Immature natural killer cell (primary cell): ENCODE measurements at regions not wholly inside any gene's neighbourhood (a gene's known extent, or its start where the extent isn't known, plus 50 kb on each side); places are given as distances from the start of the nearest gene placed in this dataset.

Experiments used
- DNase-seq, 3 donors: peaks; one replicate each; pipeline ENCODE4 v3.0.0; 2022; ENCODE audit warnings: mixed read lengths in 1 of 3
- H3K27ac Mint-ChIP-seq, 6 donors: one replicate each; pipeline ENCODE4 v1.8.0; 2020; ENCODE audit warnings: mixed read lengths in 6 of 6, mild to moderate bottlenecking in 5 of 6, inconsistent platforms in 4 of 6, moderate library complexity in 3 of 6
- H3K27me3 Mint-ChIP-seq, 3 donors: one replicate each; pipeline ENCODE4 v1.8.0; 2020 to 2021; ENCODE audit warnings: low read depth in 3 of 3, mild to moderate bottlenecking in 3 of 3, mixed read lengths in 3 of 3, moderate library complexity in 3 of 3, inconsistent platforms in 1 of 3
- H3K36me3 Mint-ChIP-seq, 3 donors: one replicate each; pipeline ENCODE4 v1.8.0; 2020; ENCODE audit warnings: mixed read lengths in 3 of 3, inconsistent platforms in 2 of 3, mild to moderate bottlenecking in 2 of 3
- H3K4me1 Mint-ChIP-seq, 2 donors: one replicate each; pipeline ENCODE4 v1.8.0; 2020; ENCODE audit warnings: inconsistent platforms in 2 of 2, mild to moderate bottlenecking in 2 of 2, mixed read lengths in 2 of 2, moderate library complexity in 1 of 2
- H3K4me3 Mint-ChIP-seq, 5 donors: one replicate each; pipeline ENCODE4 v1.8.0; 2020; ENCODE audit warnings: mild to moderate bottlenecking in 5 of 5, mixed read lengths in 5 of 5, inconsistent platforms in 3 of 5, moderate library complexity in 3 of 5
- H3K9me3 Mint-ChIP-seq, 6 donors: one replicate each; pipeline ENCODE4 v1.8.0; 2020; ENCODE audit warnings: mild to moderate bottlenecking in 6 of 6, mixed read lengths in 6 of 6, inconsistent platforms in 4 of 6, moderate library complexity in 3 of 6

GRCh38 chr5:60149081-60149480 is 255.6 kb upstream of the PDE4D start:
- Mint-ChIP-seq H3K9me3 (peaks cover 2 to 40% (median 7%) of the 10 kb centered on the region in 6 donors), H3K4me1 (no peaks in the 10 kb centered on the region), H3K27me3 (no peaks in the 10 kb centered on the region), H3K4me3 (no peak overlapping the region), H3K36me3 (no peaks in the 10 kb centered on the region), H3K27ac (no peak overlapping the region)
- no peak for DNase-seq

- peaks cover under 1 to 38% (median 7%) of the 10 kb centered on the region in 6 donors for H3K9me3 Mint-ChIP-seq
- H3K36me3 Mint-ChIP-seq: no peaks in the 10 kb centered on the region
- H3K27me3 Mint-ChIP-seq: no peaks in the 10 kb centered on the region
- H3K4me3 Mint-ChIP-seq: no peak overlapping the region
- H3K27ac Mint-ChIP-seq: no peak overlapping the region
- DNase-seq: no peak
- H3K4me1 Mint-ChIP-seq: no peaks in the 10 kb centered on the region
Measured at GRCh38 chr5:60148366-60148765, 254.8 kb upstream of the PDE4D start.

- Mint-ChIP-seq H3K4me1 (no peaks in the 10 kb centered on the region), H3K9me3 (peaks cover 0 to 36% (median 6%) of the 10 kb centered on the region in 6 donors), H3K27ac (no peak overlapping the region), H3K4me3 (no peak overlapping the region), H3K27me3 (no peaks in the 10 kb centered on the region), H3K36me3 (no peaks in the 10 kb centered on the region)
- DNase-seq: no peak
Measured at GRCh38 chr5:60147791-60148190, 254.3 kb upstream of the PDE4D start.

GRCh38 chr5:60143942-60144549 is 250.5 kb upstream of the PDE4D start:
- Mint-ChIP-seq H3K36me3 (no peaks in the 10 kb centered on the region), H3K4me3 (no peak overlapping the region), H3K27me3 (no peaks in the 10 kb centered on the region), H3K4me1 (no peaks in the 10 kb centered on the region), H3K9me3 (peaks cover 0 to 23% (median 7%) of the 10 kb centered on the region in 6 donors), H3K27ac (no peak overlapping the region)
- DNase-seq: no peak

GRCh38 chr5:60141119-60141518 is 247.6 kb upstream of the PDE4D start:
- Mint-ChIP-seq H3K27ac (no peak overlapping the region), H3K27me3 (no peaks in the 10 kb centered on the region), H3K4me3 (no peak overlapping the region), H3K4me1 (no peaks in the 10 kb centered on the region), H3K36me3 (no peaks in the 10 kb centered on the region), H3K9me3 (peaks cover 2 to 23% (median 11%) of the 10 kb centered on the region in 6 donors)
- DNase-seq: no peak

GRCh38 chr5:60136841-60137240 is 243.3 kb upstream of the PDE4D start:
- DNase-seq: no peak
- H3K27me3 Mint-ChIP-seq: peaks cover 0 to 1% (median 0%) of the 10 kb centered on the region in 3 donors
- no peaks in the 10 kb centered on the region for H3K4me1 Mint-ChIP-seq
- no peaks in the 10 kb centered on the region for H3K36me3 Mint-ChIP-seq
- peaks cover 2 to 20% (median 11%) of the 10 kb centered on the region in 6 donors for H3K9me3 Mint-ChIP-seq
- no peak overlapping the region for H3K27ac Mint-ChIP-seq
- no peak overlapping the region for H3K4me3 Mint-ChIP-seq

- Mint-ChIP-seq H3K9me3 (peaks cover 0 to 22% (median 10%) of the 10 kb centered on the region in 6 donors), H3K4me3 (no peak overlapping the region), H3K27me3 (peaks cover 0 to 3% (median 0%) of the 10 kb centered on the region in 3 donors)
Measured at GRCh38 chr5:60131504-60131903, 238.0 kb upstream of the PDE4D start.

GRCh38 chr5:60125636-60126035 is 232.1 kb upstream of the PDE4D start:
- Mint-ChIP-seq H3K4me1 (no peaks in the 10 kb centered on the region), H3K27me3 (peaks cover 0 to 3% (median 0%) of the 10 kb centered on the region in 3 donors), H3K4me3 (no peak overlapping the region), H3K36me3 (no peaks in the 10 kb centered on the region), H3K9me3 (peaks cover 2 to 20% (median 9%) of the 10 kb centered on the region in 6 donors), H3K27ac (no peak overlapping the region)
- DNase-seq: no peak

More at GRCh38 chr5:60131504-60131903, 238.0 kb upstream of the PDE4D start:
- no peaks in the 10 kb centered on the region for H3K4me1 Mint-ChIP-seq
- H3K27ac Mint-ChIP-seq: no peak overlapping the region
- no peaks in the 10 kb centered on the region for H3K36me3 Mint-ChIP-seq
- DNase-seq: no peak

- Mint-ChIP-seq H3K27me3 (no peaks in the 10 kb centered on the region), H3K4me3 (no peak overlapping the region), H3K36me3 (peaks cover 0 to 3% (median 3%) of the 10 kb centered on the region in 3 donors), H3K4me1 (no peaks in the 10 kb centered on the region), H3K27ac (no peak overlapping the region), H3K9me3 (peaks cover 8 to 43% (median 21%) of the 10 kb centered on the region in 6 donors)
- DNase-seq: no peak
Measured at GRCh38 chr5:60102961-60103693, 209.6 kb upstream of the PDE4D start.

- Mint-ChIP-seq H3K4me3 (no peak overlapping the region), H3K4me1 (no peaks in the 10 kb centered on the region), H3K9me3 (peaks cover 5 to 43% (median 18%) of the 10 kb centered on the region in 6 donors), H3K27ac (no peak overlapping the region), H3K36me3 (peaks cover 0 to 3% (median 3%) of the 10 kb centered on the region in 3 donors), H3K27me3 (no peaks in the 10 kb centered on the region)
- no peak for DNase-seq
Measured at GRCh38 chr5:60101573-60101972, 208.0 kb upstream of the PDE4D start.

GRCh38 chr5:60092671-60093422 is 199.3 kb upstream of the PDE4D start:
- no peaks in the 10 kb centered on the region for H3K4me1 Mint-ChIP-seq
- no peak for DNase-seq
- no peak overlapping the region for H3K4me3 Mint-ChIP-seq
- peaks cover 2 to 30% (median 23%) of the 10 kb centered on the region in 6 donors for H3K9me3 Mint-ChIP-seq
- H3K36me3 Mint-ChIP-seq: no peaks in the 10 kb centered on the region
- peaks cover 0 to 2% (median 0%) of the 10 kb centered on the region in 3 donors for H3K27me3 Mint-ChIP-seq
- no peak overlapping the region for H3K27ac Mint-ChIP-seq

GRCh38 chr5:60086583-60086982 is 193.1 kb upstream of the PDE4D start:
- Mint-ChIP-seq H3K4me1 (no peaks in the 10 kb centered on the region), H3K9me3 (peaks cover 4 to 75% (median 39%) of the 10 kb centered on the region in 6 donors)
- DNase-seq: no peak

GRCh38 chr5:60084226-60084625 is 190.7 kb upstream of the PDE4D start:
- no peak for DNase-seq
- Mint-ChIP-seq H3K27me3 (no peaks in the 10 kb centered on the region), H3K4me1 (no peaks in the 10 kb centered on the region), H3K36me3 (peaks cover 0 to 5% (median 3%) of the 10 kb centered on the region in 3 donors), H3K9me3 (peaks cover 15 to 76% (median 36%) of the 10 kb centered on the region in 6 donors), H3K27ac (no peak overlapping the region), H3K4me3 (no peak overlapping the region)

More at GRCh38 chr5:60086583-60086982, 193.1 kb upstream of the PDE4D start:
- no peaks in the 10 kb centered on the region for H3K27me3 Mint-ChIP-seq
- H3K4me3 Mint-ChIP-seq: no peak overlapping the region
- peaks cover 0 to 5% (median 3%) of the 10 kb centered on the region in 3 donors for H3K36me3 Mint-ChIP-seq
- no peak overlapping the region for H3K27ac Mint-ChIP-seq

GRCh38 chr5:60077292-60077691 is 183.8 kb upstream of the PDE4D start:
- H3K9me3 Mint-ChIP-seq: peaks cover 26 to 65% (median 46%) of the 10 kb centered on the region in 6 donors
- no peaks in the 10 kb centered on the region for H3K4me1 Mint-ChIP-seq
- no peak for DNase-seq
- no peak overlapping the region for H3K4me3 Mint-ChIP-seq
- H3K27me3 Mint-ChIP-seq: peaks cover 0 to 2% (median 0%) of the 10 kb centered on the region in 3 donors
- no peak overlapping the region for H3K27ac Mint-ChIP-seq
- peaks cover 0 to 11% (median 0%) of the 10 kb centered on the region in 3 donors for H3K36me3 Mint-ChIP-seq
